K562 (cell line): ENCODE measurements at regions not wholly inside any gene's neighbourhood (a gene's known extent, or its start where the extent isn't known, plus 50 kb on each side); places are given as distances from the start of the nearest gene placed in this dataset.

ENCODE experiments used
- BMI1 ChIP-seq: fragments of 150-350 bp; IDR thresholded peaks from 2 replicates; pipeline ENCODE4 v1.6.1; 2014; ENCODE audit warnings: low read length
- CBFA2T3 ChIP-seq: fragments of 450-650 bp; IDR thresholded peaks from 2 replicates; pipeline ENCODE4 v1.6.1; 2017
- CTCF ChIP-seq, 3 experiments: IDR thresholded peaks in 2 of 3; conservative IDR thresholded peaks in 1 of 3; 2 replicates each; pipeline ENCODE4 v1.5.1; 2011 to 2012; ENCODE audit warnings: low read length in 3 of 3, mild to moderate bottlenecking in 3 of 3, control low read depth in 2 of 3, improper control_type of control experiment in 1 of 3, inconsistent platforms in 1 of 3, low read depth in 1 of 3, mixed read lengths in 1 of 3, moderate library complexity in 1 of 3; ENCODE audit not compliant: insufficient read depth in 2 of 3
- FOXM1 ChIP-seq, 2 experiments: fragments of 450-650 bp in 1 of 2; sonication (generic) in 1 of 2; formaldehyde crosslinking in 1 of 2; IDR thresholded peaks; 2 replicates each; pipeline versions ENCODE4 v1.6.1 to v1.9.0; 2017 to 2022; ENCODE audit warnings: low read depth in 2 of 2, mild to moderate bottlenecking in 2 of 2, missing genetic modification reagents in 1 of 2, moderate library complexity in 1 of 2
- HNRNPLL ChIP-seq: fragments of 200-400 bp; formaldehyde crosslinking; IDR thresholded peaks from 2 replicates; pipeline ENCODE4 v1.6.1; 2017; ENCODE audit warnings: low read length, low read depth, mild to moderate bottlenecking; ENCODE audit not compliant: poor library complexity, severe bottlenecking
- POLR2AphosphoS5 ChIP-seq: IDR thresholded peaks from 2 replicates; pipeline ENCODE4 v1.6.1; 2011; ENCODE audit warnings: mild to moderate bottlenecking, low read depth, low read length, moderate library complexity; ENCODE audit not compliant: control insufficient read depth, insufficient read depth
- RBM25 ChIP-seq: fragments of 200-400 bp; formaldehyde crosslinking; IDR thresholded peaks from 2 replicates; pipeline ENCODE4 v1.6.1; 2018; ENCODE audit warnings: low read length, low read depth, moderate library complexity; ENCODE audit not compliant: severe bottlenecking
- ZNF384 ChIP-seq: IDR thresholded peaks from 2 replicates; pipeline ENCODE4 v1.6.1; 2012; ENCODE audit warnings: low read depth, low read length, improper control_type of control experiment
- ZNF584 ChIP-seq: fragments of 200-800 bp; sonication (Bioruptor generic); IDR thresholded peaks from 2 replicates; pipeline ENCODE4 v1.6.1; 2016; ENCODE audit warnings: low read depth, mild to moderate bottlenecking, missing genetic modification characterization, missing compliant biosample characterization

DNA sequence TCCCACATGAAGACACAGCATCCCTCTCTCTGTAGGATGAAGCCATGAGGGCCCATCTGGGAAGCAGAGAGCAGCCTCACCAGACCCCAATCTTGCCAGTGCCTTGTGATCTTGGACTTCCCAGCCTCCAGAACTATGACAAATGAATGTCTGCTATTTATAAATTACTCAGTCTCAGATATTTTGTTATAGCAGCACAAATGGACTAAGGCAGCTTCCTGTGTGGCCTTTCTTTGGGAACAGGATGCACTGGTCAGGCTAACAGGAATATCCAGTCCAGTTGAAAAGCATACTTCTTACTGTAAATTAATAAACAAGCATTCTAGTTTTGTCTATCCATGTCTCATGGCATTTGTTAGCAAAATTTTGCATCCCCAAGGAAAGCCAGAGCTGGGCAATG is 134.1 kb upstream of the ETV3 start:
- TF ChIP-seq CTCF (IDR thresholded peaks at IDR 0.05 in 2 of 3, conservative IDR thresholded peaks at IDR 0.05 in 1 of 3; ENCODE audit: insufficient read depth in 2 of 3, low read depth in 1 of 3, low read length in 3 of 3) (no peak), POLR2AphosphoS5 (no peak), ZNF584 (CRISPR knock-in tag) (no peak), RBM25 (no peak), FOXM1 (IDR thresholded peaks at IDR 0.05; ENCODE audit: low read depth) (no peak), FOXM1 (CRISPR knock-in tag; IDR thresholded peaks at IDR 0.05; ENCODE audit: low read depth) (no peak), HNRNPLL (no peak), CBFA2T3 (no peak), BMI1 (no peak), ZNF384 (no peak)
